Endothelial cell of umbilical vein (primary cell): ENCODE measurements at regions not wholly inside any gene's neighbourhood (a gene's known extent, or its start where the extent isn't known, plus 50 kb on each side); places are given as distances from the start of the nearest gene placed in this dataset.

Experiments
- BruUV-seq: library from RNA; stranded (reverse); fragments of 400-500 nt; replicated peaks from 2 replicates; lab custom pipeline; 2021; lab: Mats Ljungman, UMichigan
- CTCF ChIA-PET: fragments of 300-600, 350-600 bp; sonication (Branson Sonifier 250); formaldehyde crosslinking; loops from one replicate; lab custom pipeline; 2021; ENCODE audit warnings: antibody characterized with exemption, inconsistent platforms; lab: Charles Lee
- POLR2A ChIA-PET: fragments of 300-600, 350-600 bp; sonication (Branson Sonifier 250); formaldehyde crosslinking; loops from one replicate; lab custom pipeline; 2021; ENCODE audit warnings: antibody characterized with exemption, inconsistent platforms; lab: Charles Lee
- DNase-seq: peaks from one replicate; pipeline ENCODE4 v3.0.0-alpha.2; 2011; ENCODE audit warnings: low read depth, low spot score
- FAIRE-seq: peaks from 2 replicates; lab custom pipeline; 2011; peaks lifted over from hg19 to GRCh38; lab: Jason Lieb, UNC
- H2AFZ ChIP-seq: 2 replicates; pipeline ENCODE4 v1.6.0; 2012; ENCODE audit warnings: low read depth, low read length, control low read depth, inconsistent platforms
- H3K27ac ChIP-seq: 2 replicates; pipeline ENCODE4 v1.5.1; 2011; ENCODE audit warnings: low read depth, mild to moderate bottlenecking, control low read depth, low read length, moderate library complexity; ENCODE audit not compliant: insufficient read depth
- H3K27me3 ChIP-seq, 2 experiments: 2 replicates each; pipeline versions ENCODE4 v1.6.0 to v1.6.1; 2011; ENCODE audit warnings: low read length in 2 of 2, mixed read lengths in 1 of 2; ENCODE audit not compliant: control insufficient read depth in 2 of 2, insufficient read depth in 2 of 2
- H3K36me3 ChIP-seq, 2 experiments: 2 replicates in 1 of 2; 3 replicates in 1 of 2; pipeline ENCODE4 v1.5.1; 2011; ENCODE audit warnings: low read length in 2 of 2, mild to moderate bottlenecking in 1 of 2, moderate library complexity in 1 of 2; ENCODE audit not compliant: control insufficient read depth in 2 of 2, insufficient read depth in 2 of 2; ENCODE audit errors: extremely low read depth in 1 of 2
- H3K4me1 ChIP-seq: 3 replicates; pipeline ENCODE4 v1.5.1; 2011; ENCODE audit warnings: mild to moderate bottlenecking, low read length; ENCODE audit not compliant: control insufficient read depth, insufficient read depth; ENCODE audit errors: extremely low read depth
- H3K4me2 ChIP-seq: 2 replicates; pipeline ENCODE4 v1.6.1; 2011; ENCODE audit warnings: low read length, control low read depth, mixed read lengths; ENCODE audit not compliant: insufficient read depth
- H3K4me3 ChIP-seq, 3 experiments: fragments of 200-600 bp in 1 of 3; sonication (generic), shearing (Covaris generic) in 1 of 3; replicated peaks in 1 of 3; 2 replicates each; pipeline ENCODE4 v1.5.1; 2011 to 2016; ENCODE audit warnings: control low read depth in 3 of 3, low read length in 3 of 3, mild to moderate bottlenecking in 2 of 3, inconsistent platforms in 1 of 3, low read depth in 1 of 3, moderate library complexity in 1 of 3; ENCODE audit not compliant: insufficient read depth in 1 of 3
- H3K79me2 ChIP-seq: 2 replicates; pipeline ENCODE4 v1.6.0; 2012; ENCODE audit warnings: low read length, inconsistent platforms; ENCODE audit not compliant: control insufficient read depth, insufficient read depth
- H3K9ac ChIP-seq: replicated peaks from 2 replicates; pipeline ENCODE3; 2011; ENCODE audit warnings: low read length, control low read depth; ENCODE audit not compliant: insufficient read depth; ENCODE audit errors: extremely low read depth
- H3K9me1 ChIP-seq: replicated peaks from 3 replicates; pipeline ENCODE4 v1.6.0; 2011; ENCODE audit warnings: mild to moderate bottlenecking, low read length; ENCODE audit not compliant: control insufficient read depth, insufficient read depth; ENCODE audit errors: extremely low read depth
- H3K9me3 ChIP-seq: replicated peaks from 2 replicates; pipeline ENCODE4 v1.5.1; 2012; ENCODE audit warnings: low read length, inconsistent platforms; ENCODE audit not compliant: control insufficient read depth, insufficient read depth
- H4K20me1 ChIP-seq: replicated peaks from 2 replicates; pipeline ENCODE3; 2011; ENCODE audit warnings: mild to moderate bottlenecking, low read length; ENCODE audit not compliant: control insufficient read depth, insufficient read depth; ENCODE audit errors: extremely low read depth
- EZH2 ChIP-seq: IDR thresholded peaks from 2 replicates; pipeline ENCODE4 v1.6.1; 2012; ENCODE audit warnings: borderline replicate concordance, low read depth, mild to moderate bottlenecking, moderate library complexity, low read length, inconsistent platforms; ENCODE audit not compliant: severe bottlenecking
- FOS ChIP-seq: IDR thresholded peaks from 2 replicates; pipeline ENCODE4 v1.6.1; 2011; ENCODE audit warnings: mild to moderate bottlenecking, low read length, moderate library complexity, borderline replicate concordance; ENCODE audit not compliant: insufficient read depth
- GATA2 ChIP-seq: IDR thresholded peaks from 2 replicates; pipeline ENCODE4 v1.7.0; 2011; ENCODE audit warnings: low read depth, mild to moderate bottlenecking, moderate library complexity, mixed read lengths, low read length; ENCODE audit not compliant: insufficient read length, insufficient read depth
- JUN ChIP-seq: IDR thresholded peaks from 2 replicates; pipeline ENCODE4 v1.6.1; 2011; ENCODE audit warnings: borderline replicate concordance, low read depth; ENCODE audit not compliant: insufficient read length, insufficient read depth
- MAX ChIP-seq: IDR thresholded peaks from 2 replicates; pipeline ENCODE4 v1.6.1; 2011; ENCODE audit not compliant: insufficient read depth, insufficient read length
- MYC ChIP-seq: IDR thresholded peaks from one replicate; pipeline ENCODE4 v1.6.1; 2011; ENCODE audit warnings: mild to moderate bottlenecking, low read depth, low read length
- POLR2A ChIP-seq: IDR thresholded peaks from 2 replicates; pipeline ENCODE4 v1.6.1; 2012; ENCODE audit warnings: low read depth, mild to moderate bottlenecking, control low read depth, low read length
- POLR2AphosphoS5 ChIP-seq: IDR thresholded peaks from 2 replicates; pipeline ENCODE4 v1.6.1; 2012; ENCODE audit warnings: low read depth, mild to moderate bottlenecking, control low read depth, low read length, moderate library complexity; ENCODE audit not compliant: insufficient read depth
- dilution Hi-C: fragments of 300-500 bp; cut with MboI; formaldehyde crosslinking; loops from one replicate; pipeline ENCODE4 v1.15.0; 2019; ENCODE audit warnings: low sequenced_read_pairs; ENCODE audit not compliant: extremely low pct_ligation_motif_present
- intact Hi-C: fragments of 100-400 bp; cut with micrococcal nuclease; formaldehyde crosslinking; loops from one replicate; pipeline ENCODE4 v1.10.0; 2022
- TF ChIP-seq, protein P1 (sequence below), 2 donors: IDR thresholded peaks; 1 replicate in 1 of 2; 2 replicates in 1 of 2; pipeline ENCODE4 v1.5.1; 2011; ENCODE audit warnings: low read length in 2 of 2, mild to moderate bottlenecking in 2 of 2, moderate library complexity in 2 of 2, control low read depth in 1 of 2, inconsistent platforms in 1 of 2, low read depth in 1 of 2; ENCODE audit not compliant: insufficient read depth in 1 of 2; ENCODE audit errors: extremely low read depth in 1 of 2

GRCh38 chr12:13348464-13348863, 151.9 kb downstream of the EMP1 start:
- no TSS peak for BruUV-seq
- ChIA-PET CTCF (interaction anchor here (1.0 to 5.9 kb wide), 4 partner anchors 8 to 93 kb away, joined by 3 to 30 read pairs (median 3); no protein-coding TSS in a partner anchor), POLR2A (no interaction called here)
- Histone ChIP-seq H2AFZ (no peak overlapping the region), H3K4me2 (no peak overlapping the region), H3K9me1 (no peaks in the 10 kb centered on the region), H3K27ac (no peak overlapping the region), H4K20me1 (no peaks in the 10 kb centered on the region), H3K9me3 (no peaks in the 10 kb centered on the region), H3K4me1 (no peaks in the 10 kb centered on the region), H3K4me3 (no peak overlapping the region), H3K9ac (no peak overlapping the region), H3K36me3 (no peaks in the 10 kb centered on the region), H3K27me3 (peaks cover 3 to 7% of the 10 kb centered on the region in 2 experiments), H3K79me2 (no peaks in the 10 kb centered on the region)
- dilution Hi-C loops = no loop called here
- intact Hi-C loops = no loop called here
- TF ChIP-seq POLR2AphosphoS5 (no peak), MAX (no peak), FOS (no peak), JUN (no peak), MYC (no peak), GATA2 (no peak), POLR2A (no peak), EZH2 (no peak)
- TF ChIP-seq, protein P1, sequence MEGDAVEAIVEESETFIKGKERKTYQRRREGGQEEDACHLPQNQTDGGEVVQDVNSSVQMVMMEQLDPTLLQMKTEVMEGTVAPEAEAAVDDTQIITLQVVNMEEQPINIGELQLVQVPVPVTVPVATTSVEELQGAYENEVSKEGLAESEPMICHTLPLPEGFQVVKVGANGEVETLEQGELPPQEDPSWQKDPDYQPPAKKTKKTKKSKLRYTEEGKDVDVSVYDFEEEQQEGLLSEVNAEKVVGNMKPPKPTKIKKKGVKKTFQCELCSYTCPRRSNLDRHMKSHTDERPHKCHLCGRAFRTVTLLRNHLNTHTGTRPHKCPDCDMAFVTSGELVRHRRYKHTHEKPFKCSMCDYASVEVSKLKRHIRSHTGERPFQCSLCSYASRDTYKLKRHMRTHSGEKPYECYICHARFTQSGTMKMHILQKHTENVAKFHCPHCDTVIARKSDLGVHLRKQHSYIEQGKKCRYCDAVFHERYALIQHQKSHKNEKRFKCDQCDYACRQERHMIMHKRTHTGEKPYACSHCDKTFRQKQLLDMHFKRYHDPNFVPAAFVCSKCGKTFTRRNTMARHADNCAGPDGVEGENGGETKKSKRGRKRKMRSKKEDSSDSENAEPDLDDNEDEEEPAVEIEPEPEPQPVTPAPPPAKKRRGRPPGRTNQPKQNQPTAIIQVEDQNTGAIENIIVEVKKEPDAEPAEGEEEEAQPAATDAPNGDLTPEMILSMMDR (IDR thresholded peaks at IDR 0.05; ENCODE audit: extremely low read depth in 1 of 2, insufficient read depth in 1 of 2, low read depth in 1 of 2, low read length in 2 of 2) = no peak
- no peak for DNase-seq
- FAIRE-seq = no peak
